NCI-H128 (cell line): ENCODE measurements at regions not wholly inside any gene's neighbourhood (a gene's known extent, or its start where the extent isn't known, plus 50 kb on each side); places are given as distances from the start of the nearest gene placed in this dataset.
"Not testable (repeated sequence)": the region's sequence is repeated elsewhere in the genome, so short reads cannot be mapped to it uniquely, and the experiment has no call there.

Experiments
- DNase-seq: peaks from one replicate; lab custom pipeline; 2025; ENCODE audit not compliant: unreplicated experiment; lab: John Stamatoyannopoulos, UW

DNA sequence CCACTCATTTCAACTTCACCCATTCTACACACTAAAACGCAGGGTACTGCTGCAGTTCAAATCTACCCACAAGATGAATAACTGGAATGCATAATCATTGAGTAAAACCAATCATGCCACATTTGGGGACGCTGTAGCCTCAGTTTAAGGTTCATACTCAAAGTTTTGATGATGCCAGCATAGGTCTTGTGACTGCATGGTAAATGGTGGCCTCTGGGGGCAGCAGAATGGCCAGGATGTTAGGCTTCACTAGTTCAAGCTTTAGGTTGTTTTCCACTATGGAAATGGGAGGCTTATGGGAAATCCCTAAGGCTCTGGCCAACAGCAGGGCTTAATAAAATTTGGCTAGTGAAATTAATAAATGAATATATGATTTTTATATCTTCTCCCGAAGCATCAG, 104.3 kb upstream of the TSC22D2 start:
- no peak for DNase-seq

DNA sequence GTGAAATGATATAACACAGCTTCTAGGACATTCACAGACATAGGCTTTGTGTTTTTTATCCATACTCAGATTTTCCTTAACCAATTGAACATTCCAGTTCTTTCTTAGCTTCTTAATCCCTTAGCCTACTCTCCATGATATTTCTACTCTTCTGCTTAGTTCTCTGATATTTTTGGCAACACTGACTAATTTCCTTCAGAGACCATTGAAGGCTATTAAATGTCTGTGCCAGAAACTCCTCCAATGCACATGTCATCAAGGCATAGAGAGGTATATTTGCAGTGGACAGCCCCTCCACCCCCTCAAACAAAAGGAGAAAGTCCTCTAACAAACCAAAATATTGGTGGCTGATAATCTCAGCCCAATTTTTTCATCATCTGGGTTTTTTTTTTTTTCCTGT, 105.9 kb upstream of the TSC22D2 start:
- no peak for DNase-seq

DNA sequence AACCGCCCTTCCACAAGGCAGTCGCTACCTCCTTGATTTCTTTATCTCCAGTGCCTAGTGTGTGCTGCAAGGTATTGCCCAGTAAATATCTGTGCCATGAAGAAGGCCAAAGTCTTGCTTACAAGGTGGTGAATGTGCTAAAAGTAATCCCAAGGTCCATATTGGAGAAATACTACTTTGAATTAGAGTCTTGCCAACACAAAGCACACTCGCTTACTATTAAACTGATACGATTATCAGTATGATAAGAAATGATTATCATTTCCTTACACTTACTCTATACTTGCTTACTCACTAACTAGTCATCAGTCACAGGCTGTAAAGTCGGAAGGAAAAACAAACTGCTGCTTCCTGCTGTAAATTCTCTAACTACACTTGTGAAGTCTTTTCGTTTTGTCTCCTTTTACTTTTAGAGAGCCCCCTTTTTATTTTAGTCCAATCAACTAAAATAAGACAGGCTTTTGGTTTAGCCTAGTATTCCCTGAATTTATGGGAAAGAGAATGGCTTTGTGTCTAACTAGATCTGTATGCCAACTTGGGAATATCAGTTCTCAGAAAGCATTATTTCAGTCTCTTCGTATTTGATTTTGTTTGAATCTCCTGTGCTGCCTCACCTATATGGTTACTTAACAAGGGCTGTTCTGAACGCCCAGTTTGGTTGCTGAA, 107.1 kb upstream of the TSC22D2 start:
- no peak for DNase-seq

DNA sequence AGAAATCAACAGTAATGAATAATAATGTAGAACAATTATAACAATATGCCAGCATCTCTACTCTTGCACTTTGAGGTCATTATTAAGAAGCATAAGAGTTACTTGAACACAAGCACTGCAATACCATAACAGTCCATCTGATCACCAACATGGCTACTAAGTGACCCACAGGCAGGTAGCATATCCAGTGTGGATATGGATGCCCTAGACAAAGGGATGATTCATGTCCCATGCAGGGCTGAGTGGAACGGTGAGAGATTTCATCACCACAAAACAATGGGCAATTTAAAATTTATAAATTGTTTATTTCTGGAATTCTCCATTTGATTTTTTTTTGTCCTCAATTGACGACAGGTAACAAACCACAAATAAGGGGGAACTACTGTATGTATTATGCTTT, 107.7 kb upstream of the TSC22D2 start:
- DNase-seq, result no peak

DNA sequence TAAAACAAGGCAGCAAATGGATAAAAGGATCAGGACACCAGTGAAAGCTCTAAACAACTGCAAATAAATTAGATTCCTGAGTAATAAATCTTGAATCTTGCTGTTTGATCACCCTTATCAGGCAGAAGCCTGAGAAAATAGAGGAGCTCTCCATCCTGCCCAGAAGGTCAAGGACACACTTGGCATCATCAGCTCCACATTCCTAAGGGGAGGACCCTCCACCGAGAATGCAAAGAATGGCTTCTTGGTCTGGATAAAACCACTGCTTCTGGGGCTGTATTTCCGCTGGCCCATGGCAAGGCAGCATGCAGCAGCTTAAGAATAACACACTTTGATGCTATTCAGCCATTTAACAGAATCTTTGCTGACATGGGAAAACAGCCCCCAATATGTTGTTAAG, 108.9 kb upstream of the TSC22D2 start:
- no peak for DNase-seq

DNA sequence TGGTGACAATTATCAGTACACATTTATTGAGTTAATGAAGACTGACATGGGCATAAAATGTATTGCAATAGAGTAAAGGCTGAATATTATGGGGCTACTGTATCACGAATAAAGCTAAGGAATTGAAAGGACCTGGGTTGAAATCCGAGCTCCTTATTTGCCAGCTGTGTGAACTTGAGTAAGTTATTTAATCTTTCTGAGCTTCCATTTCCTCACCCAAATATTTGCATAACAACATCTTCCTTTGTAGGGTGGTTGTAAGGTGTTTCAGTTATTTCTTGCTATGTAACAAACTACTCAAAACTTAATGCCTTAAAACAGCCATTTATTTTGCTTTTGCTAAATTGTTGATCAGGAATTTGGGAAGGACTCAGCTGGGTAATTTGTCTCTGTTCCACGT, 111.1 kb upstream of the TSC22D2 start:
- no peak for DNase-seq

DNA sequence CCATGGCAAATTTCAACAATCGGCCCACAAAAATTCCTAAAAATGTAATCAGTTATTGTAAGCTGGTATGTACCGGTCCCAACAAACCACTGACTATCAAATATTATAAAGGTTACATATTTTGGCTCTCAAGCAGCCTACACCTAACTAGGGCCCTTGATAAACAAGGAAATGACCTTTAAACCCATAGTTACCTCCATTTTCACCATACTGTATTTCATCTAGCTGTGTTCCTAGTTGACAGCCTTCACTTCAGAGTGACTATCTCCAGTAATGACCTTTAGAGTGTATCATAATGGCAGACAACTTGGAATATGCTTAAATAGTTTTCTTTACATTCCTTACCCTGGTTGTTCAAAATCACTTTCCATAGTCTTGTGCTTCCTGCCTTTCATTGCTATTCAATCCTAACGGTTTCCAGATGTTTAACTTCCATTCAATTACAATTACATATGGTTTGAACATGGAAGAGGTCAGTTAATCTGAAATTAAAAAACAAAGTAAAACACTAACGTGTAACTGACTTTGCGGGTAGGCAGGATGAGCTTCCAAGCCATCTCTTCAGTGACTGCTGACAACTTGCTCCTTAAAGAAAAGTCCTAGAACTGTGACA, 111.9 kb upstream of the TSC22D2 start:
- no peak for DNase-seq

DNA sequence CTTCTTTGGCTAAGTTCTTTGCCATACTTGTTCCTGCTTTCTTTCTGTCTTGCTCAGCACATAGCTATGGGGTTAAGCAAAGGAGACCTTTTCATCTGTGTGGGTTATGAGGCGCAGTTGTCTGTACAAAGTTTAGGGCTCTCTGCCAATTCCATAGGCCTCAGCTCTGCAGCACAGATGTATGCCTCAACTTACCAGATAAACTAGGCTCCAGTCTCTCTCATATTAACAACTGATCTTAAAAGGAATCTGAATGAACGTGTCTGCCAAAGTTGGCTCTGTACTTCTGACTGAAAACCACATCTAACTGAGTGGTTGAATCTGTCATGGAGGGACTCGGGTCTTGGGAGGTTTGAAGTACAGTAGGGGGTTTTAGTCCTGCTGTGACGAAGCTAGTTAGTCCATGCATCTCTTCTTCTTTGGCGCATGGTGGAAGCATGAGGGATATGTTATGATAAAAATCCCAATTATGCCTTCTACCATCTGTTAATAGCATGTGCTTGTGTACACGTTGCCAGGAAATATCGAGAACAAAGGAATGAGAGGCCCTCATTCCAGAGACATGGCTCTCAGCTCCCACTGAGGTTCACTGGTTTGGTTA, 114.6 kb upstream of the TSC22D2 start:
- DNase-seq, result no peak

DNA sequence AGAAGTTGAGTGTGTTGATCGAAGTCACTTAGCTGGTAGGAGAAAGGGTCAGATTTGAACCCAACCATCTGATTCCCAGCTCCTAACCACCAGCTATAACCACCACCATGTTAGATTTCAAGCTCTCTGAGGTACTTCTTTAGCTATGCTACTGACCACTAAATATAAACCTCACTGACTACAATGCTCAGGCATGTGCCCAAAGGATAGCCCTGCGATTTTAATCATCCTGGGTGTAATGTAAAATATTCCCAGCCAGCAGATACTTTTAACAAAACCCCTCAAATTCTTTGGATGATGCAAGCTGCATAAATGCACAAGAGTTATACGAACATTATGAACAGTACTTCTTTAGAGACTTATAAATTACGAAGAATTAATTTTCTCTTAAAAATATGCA, 115.2 kb upstream of the TSC22D2 start:
- no peak for DNase-seq

DNA sequence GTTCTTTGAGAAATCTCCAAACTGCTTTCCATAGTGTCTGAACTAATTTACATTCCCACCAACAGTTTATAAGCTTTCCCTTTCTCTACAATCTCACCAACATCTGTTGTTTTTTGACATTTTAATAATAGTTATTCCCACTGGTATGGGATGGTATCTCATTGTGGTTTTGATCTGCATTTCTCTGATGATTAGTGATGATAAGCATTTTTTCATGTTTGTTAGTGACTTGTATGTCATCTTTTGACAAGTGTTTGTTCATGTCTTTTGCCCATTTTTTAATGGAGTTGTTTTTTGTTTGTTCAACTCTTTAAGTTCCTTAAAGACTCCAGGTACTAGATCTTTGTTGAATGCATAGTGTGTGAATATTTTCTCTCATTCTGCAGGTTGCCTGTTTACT, 116.6 kb upstream of the TSC22D2 start:
- DNase-seq, result no peak

DNA sequence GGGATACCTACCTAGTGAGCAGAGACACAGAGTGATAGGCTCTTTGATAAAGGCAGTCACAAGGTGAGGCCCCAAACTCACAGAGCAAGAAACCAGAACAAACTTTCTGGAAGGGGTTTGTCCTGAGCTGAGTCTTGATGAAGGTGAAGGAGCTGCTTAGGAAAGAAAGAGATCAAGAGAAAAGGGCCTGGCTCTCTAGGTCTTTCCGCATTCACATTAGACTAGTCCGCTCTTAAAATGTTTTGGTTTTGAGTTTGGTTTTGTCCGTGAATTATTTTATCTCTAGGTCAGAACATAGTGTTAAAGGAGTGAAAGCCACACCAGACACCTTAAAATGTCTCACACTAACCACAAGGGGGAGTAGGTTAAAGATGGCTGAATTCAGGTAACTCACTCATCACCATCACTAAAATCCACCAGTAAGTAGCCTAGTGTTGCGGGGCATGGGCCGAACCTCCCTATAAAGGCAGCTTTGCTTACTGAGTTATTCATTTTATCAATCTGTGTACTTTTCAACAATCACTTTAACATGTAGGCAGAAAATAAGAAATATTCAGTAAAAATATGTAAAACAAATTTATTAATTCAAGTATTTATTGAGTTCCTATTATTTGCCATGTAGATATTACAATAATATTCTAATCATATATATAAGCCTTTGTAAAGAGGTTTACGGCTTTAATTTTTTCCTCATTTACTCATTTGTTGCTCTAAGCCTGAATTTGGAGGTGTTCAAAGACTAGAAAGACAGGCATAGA, 121.5 kb upstream of the TSC22D2 start:
- no peak for DNase-seq

DNA sequence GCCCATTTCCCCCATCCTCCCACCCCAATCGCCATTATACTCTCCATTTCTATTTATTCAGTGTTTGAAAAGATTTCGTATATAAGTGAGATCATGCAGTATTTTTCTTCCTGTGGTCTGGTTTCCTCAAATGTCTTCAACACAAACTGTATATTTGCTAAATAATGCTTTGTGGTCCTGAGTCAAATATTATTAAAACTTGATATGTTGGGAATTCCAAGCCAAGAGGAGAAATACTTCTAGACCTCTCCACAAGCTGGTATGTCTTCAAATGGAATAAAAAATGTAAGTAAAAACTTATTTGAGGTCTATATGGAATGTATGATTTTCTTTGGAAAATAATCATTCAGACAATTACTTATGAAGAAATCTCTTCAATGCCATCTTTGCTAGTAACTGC, 122.5 kb upstream of the TSC22D2 start:
- no peak for DNase-seq

DNA sequence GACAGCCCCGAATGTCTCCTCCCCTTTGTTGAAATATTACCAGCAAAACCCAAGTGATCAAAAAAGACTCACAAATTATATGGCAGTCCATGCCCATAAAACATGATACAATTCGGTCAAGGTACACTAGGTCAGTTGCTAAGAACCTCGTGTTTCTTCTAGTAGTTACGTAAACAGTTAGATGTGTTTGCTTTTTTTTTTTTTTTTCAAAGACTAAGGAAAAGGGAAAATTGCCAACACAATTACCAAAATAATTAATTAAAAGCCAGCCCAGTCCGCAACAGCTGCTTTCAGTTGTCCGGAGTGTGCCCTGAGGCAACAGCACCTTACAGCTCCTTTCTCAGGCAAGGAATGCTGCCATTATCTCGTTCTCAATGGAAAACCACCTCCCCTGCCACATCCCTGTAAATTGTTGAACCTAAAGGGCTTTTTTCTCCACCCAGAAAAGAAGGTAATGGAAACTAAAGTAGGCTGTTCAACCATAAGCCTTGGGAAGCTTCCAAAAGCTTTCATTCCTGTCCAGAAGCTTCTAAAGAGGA, 129.2 kb upstream of the TSC22D2 start:
- DNase-seq, result no peak

DNA sequence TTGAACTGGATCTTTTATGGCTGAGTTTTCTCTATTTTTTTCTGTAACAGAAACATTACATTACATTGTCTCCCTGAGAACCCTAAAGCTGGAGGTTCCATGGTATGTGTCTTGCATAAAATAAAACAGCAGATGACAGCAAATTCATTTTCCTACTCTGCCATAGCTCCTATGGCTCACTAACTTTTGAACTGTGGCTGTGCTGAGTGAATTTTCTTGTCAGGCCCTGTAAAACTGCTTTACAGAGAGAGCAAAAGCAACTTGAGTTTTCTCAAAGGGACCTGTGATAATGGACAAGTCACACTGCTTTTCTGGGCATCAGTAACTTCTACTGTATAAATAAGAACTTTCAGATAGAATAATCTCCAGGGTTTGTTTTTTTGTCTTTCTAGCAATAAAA, 129.9 kb upstream of the TSC22D2 start:
- DNase-seq, result no peak

DNA sequence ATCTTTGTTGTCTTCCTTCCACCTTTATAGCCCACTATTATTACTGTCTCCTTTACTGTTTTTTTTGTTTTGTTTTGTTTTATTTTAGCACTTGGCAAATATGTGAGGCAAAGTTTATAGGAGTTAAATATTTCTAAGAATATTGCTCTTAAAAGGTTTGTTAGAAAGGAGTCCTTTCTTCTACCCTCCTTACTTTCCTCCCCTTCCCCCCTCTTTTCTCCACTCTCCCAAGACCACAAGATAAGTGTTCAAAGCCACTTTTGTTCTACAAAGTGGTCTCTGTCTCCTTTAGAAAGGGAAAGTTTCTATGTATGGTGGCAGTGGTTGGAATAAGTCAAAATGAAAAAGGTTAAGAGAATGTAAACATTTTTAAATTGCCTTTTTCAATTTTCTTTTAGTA, 130.7 kb upstream of the TSC22D2 start:
- DNase-seq, result no peak

DNA sequence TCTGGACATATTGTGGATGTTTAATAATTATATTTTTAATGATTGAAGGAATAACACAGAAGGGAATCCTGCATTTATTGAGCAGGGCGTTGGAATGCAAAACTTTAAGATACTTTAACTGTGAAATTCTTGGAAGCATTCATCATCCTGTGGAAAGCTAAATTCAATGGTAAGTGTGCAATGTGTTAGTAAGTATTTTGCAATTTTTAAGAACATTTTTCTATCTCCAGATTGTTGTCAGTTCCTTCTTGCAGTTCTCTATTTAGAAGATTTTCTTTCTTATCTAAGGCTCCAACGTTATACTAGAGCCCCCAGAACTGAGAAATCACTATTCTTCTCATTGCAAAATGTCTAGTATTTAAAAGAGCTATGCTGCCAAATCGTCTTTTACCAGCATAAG, 132.2 kb upstream of the TSC22D2 start:
- no peak for DNase-seq

DNA sequence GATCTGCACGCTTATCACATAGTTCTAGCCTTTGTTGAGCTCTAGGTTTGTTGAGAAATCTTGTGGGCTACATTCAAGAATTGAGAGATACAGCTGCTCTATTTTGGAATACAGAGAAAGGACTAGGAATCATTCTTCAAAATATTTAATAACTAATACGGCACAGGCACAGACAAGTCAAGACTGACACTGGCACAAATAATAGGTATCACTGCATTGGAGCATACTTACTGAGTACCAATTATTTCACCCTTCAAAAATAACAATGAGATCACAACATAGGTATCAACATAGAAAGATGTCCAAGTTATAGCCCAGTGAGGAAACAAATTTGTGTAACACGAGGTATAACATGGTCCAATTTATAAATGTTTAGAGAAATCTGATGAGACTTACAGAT, 133.7 kb upstream of the TSC22D2 start:
- no peak for DNase-seq

DNA sequence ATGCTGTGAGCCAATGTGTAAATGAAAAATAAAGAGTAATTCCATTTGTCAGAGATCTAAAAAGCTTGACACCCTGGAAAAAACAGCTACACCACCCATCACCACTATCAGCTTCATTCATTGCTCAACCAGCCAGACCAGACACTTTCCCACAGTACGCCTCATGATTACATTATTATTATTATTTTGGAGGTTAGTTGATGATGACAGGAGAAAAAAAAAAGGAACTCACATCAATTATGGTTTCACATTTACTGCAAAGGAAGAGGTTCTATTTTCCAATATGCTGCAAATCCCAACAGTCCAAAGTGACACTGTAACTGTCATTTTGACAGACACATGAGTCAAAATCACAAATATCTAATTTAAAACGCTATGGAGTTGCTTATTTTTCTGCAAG, 134.7 kb upstream of the TSC22D2 start:
- DNase-seq, result no peak

DNA sequence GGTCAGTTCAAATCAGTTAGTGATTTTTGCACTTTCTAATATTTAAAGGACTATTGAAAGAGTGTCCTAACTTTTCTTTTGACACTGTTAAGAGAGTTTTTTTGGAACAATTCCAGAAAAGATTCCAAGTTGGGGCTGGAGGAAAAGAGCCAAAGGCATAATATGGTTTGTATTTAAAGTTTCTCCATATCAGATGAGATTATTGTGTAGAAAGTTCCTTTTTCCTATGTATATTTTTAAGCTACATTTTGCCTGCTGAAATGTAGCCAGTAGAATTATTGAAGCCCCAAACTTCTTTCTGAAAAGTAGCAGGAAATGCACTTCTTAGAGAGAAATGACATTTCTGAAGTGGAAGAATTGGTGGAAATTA, 136.5 kb upstream of the TSC22D2 start:
- DNase-seq, result no peak

DNA sequence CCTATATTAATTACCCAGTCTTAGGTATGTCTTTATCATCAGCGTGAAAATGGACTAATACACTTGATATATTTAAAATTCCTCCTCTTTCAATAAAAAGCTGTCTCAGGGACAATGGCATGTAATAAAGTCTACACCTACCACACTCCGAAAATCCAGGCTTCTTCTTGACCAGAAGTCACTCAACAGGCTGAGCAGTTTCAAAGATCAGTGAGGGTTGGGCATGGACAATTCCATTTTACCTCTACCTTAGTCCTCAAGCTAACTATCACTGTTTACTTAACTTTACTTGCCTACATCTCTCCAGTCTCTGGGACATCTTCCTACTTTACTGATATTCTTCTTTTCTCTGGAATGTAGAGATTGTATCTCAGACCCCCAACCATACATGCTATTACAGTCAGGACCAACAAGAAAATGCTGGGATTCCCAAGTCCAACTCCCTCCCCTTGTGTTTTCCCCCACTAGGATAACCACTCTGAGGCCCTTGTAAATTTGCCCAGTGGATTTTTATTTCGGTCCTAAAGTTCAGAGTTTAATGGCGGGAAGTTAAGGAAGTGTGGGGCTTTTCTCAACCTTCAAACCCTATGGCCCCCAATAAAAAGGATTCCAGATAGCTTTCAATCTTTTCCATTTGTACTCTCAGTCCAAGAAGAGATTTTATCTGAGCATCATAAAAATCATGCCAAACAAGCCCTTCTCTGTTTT, 137.1 kb upstream of the TSC22D2 start:
- DNase-seq, result no peak

DNA sequence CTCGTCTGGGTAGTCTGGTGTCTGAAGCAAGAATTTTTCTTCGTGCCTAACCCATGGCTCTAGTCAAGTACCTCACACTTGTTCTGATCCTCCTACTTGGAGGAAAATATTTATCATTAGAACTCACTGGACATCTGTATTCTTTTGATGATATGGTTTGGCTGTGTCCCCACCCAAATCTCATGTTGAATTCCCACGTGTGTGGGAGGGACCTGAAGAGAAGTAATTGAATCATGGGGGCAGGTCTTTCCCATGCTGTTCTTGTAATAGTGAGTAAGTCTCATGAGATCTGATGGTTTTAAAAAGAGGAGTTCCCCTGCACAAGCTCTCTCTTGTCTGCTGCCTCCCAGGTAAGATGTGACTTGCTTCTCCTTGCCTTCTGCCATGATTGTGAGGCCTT, 137.7 kb upstream of the TSC22D2 start:
- not testable (repeated sequence) for DNase-seq
